HepG2 (cell line): ENCODE measurements at regions not wholly inside any gene's neighbourhood (a gene's known extent, or its start where the extent isn't known, plus 50 kb on each side); places are given as distances from the start of the nearest gene placed in this dataset.

Experiments used
- ATAC-seq: fragments of 200-7000 bp; cut with Tn5 transposase; 3 replicates; pipeline ENCODE4 v1.9.1; 2020; ENCODE audit warnings: mild to moderate bottlenecking, moderate library complexity
- BruUV-seq: library from RNA; stranded (reverse); fragments of 400-500 nt; replicated peaks from 2 replicates; lab custom pipeline; 2021; lab: Mats Ljungman, UMichigan
- CTCF ChIA-PET: fragments of 300-600 bp; formaldehyde crosslinking; extraction: SDS; loops from one replicate; lab custom pipeline; 2021; ENCODE audit warnings: low total read pairs, inconsistent platforms, low intra/inter-chr PET ratio; lab: Yijun Ruan, JAX
- POLR2A ChIA-PET: fragments of 350-600 bp; sonication (Branson Sonifier 250); formaldehyde crosslinking; loops from one replicate; lab custom pipeline; 2020; ENCODE audit warnings: antibody characterized with exemption, inconsistent platforms; lab: Yijun Ruan, JAX
- DNase-seq: peaks from one replicate; pipeline ENCODE4 v3.0.0-alpha.2; 2015; ENCODE audit warnings: low spot score
- FAIRE-seq: peaks from 3 replicates; lab custom pipeline; 2011; peaks lifted over from hg19 to GRCh38; lab: Jason Lieb, UNC
- H2AFZ ChIP-seq: one replicate; pipeline ENCODE4 v1.6.1; 2011; ENCODE audit warnings: low read length, inconsistent platforms
- H3K27ac ChIP-seq: fragments of 300-600 bp; 3 replicates; pipeline ENCODE4 v1.8.0; 2011; ENCODE audit warnings: mixed run types, mild to moderate bottlenecking, mixed read lengths, low read length, inconsistent platforms; ENCODE audit not compliant: insufficient read depth; ENCODE audit errors: extremely low read length
- H3K27me3 ChIP-seq, 2 experiments: fragments of 200-600 bp in 1 of 2; 2 replicates in 1 of 2; 3 replicates in 1 of 2; pipeline versions ENCODE4 v1.6.0 to v1.8.0; 2011; ENCODE audit warnings: low read length in 2 of 2, mild to moderate bottlenecking in 2 of 2, moderate library complexity in 2 of 2, inconsistent platforms in 1 of 2; ENCODE audit not compliant: insufficient read depth in 2 of 2, control insufficient read depth in 1 of 2
- H3K36me3 ChIP-seq, 2 experiments: fragments of 200-600 bp in 1 of 2; replicated peaks in 1 of 2; 2 replicates in 1 of 2; 3 replicates in 1 of 2; pipeline versions ENCODE4 v1.5.1 to v1.8.0; 2011; ENCODE audit warnings: low read length in 2 of 2, inconsistent platforms in 1 of 2; ENCODE audit not compliant: insufficient read depth in 2 of 2, control insufficient read depth in 1 of 2
- H3K4me1 ChIP-seq: 2 replicates; pipeline ENCODE4 v1.5.1; 2012; ENCODE audit warnings: low read length, inconsistent platforms; ENCODE audit not compliant: insufficient read depth
- H3K4me2 ChIP-seq: 2 replicates; pipeline ENCODE4 v1.6.0; 2011; ENCODE audit warnings: low read depth, low read length, inconsistent platforms
- H3K4me3 ChIP-seq, 3 experiments: fragments of 200-600 bp in 1 of 3; sonication (generic), shearing (Covaris generic) in 1 of 3; replicated peaks in 1 of 3; 2 replicates each; pipeline ENCODE4 v1.5.1; 2011 to 2016; ENCODE audit warnings: low read length in 3 of 3, inconsistent platforms in 2 of 3, low read depth in 2 of 3, mild to moderate bottlenecking in 2 of 3, control low read depth in 1 of 3, mixed read lengths in 1 of 3; ENCODE audit not compliant: insufficient read depth in 1 of 3
- H3K79me2 ChIP-seq: one replicate; pipeline ENCODE4 v1.6.1; 2011; ENCODE audit warnings: low read length, inconsistent platforms; ENCODE audit not compliant: insufficient read depth
- H3K9ac ChIP-seq: 2 replicates; pipeline ENCODE4 v1.6.0; 2011; ENCODE audit warnings: mild to moderate bottlenecking, low read depth, low read length, inconsistent platforms; ENCODE audit not compliant: insufficient read depth
- H3K9me3 ChIP-seq: 2 replicates; pipeline ENCODE4 v1.5.1; 2012; ENCODE audit warnings: mild to moderate bottlenecking, low read length
- H4K20me1 ChIP-seq: 2 replicates; pipeline ENCODE4 v1.6.0; 2011; ENCODE audit warnings: inconsistent platforms, mild to moderate bottlenecking, low read length, moderate library complexity; ENCODE audit not compliant: insufficient read depth
- EP300 ChIP-seq, 3 experiments: sonication (generic) in 1 of 3; formaldehyde crosslinking in 1 of 3; IDR thresholded peaks; 2 replicates each; pipeline versions ENCODE4 v1.5.1 to v1.6.1; 2011 to 2020; ENCODE audit warnings: low read depth in 2 of 3, low read length in 2 of 3, borderline replicate concordance in 1 of 3, improper control_type of control experiment in 1 of 3, mild to moderate bottlenecking in 1 of 3, missing genetic modification reagents in 1 of 3, moderate library complexity in 1 of 3
- MTA1 ChIP-seq: sonication (generic); formaldehyde crosslinking; IDR thresholded peaks from 2 replicates; pipeline ENCODE4 v1.4.0; 2020; ENCODE audit warnings: missing genetic modification reagents, mild to moderate bottlenecking, borderline replicate concordance
- NFIB ChIP-seq: sonication (generic); formaldehyde crosslinking; IDR thresholded peaks from 2 replicates; pipeline ENCODE4 v1.9.0; 2021; ENCODE audit warnings: missing genetic modification reagents, mild to moderate bottlenecking, borderline replicate concordance
- NONO ChIP-seq, 2 experiments: fragments of 450-650 bp in 1 of 2; sonication (generic) in 1 of 2; formaldehyde crosslinking in 1 of 2; IDR thresholded peaks in 1 of 2; conservative IDR thresholded peaks in 1 of 2; 2 replicates each; pipeline versions ENCODE4 v1.6.1 to v1.8.0; 2017 to 2022; ENCODE audit warnings: mild to moderate bottlenecking in 1 of 2, missing genetic modification reagents in 1 of 2, moderate library complexity in 1 of 2
- REXO4 ChIP-seq: sonication (generic); formaldehyde crosslinking; IDR thresholded peaks from 2 replicates; pipeline ENCODE4 v1.8.0; 2022; ENCODE audit warnings: missing genetic modification reagents, mild to moderate bottlenecking, borderline replicate concordance
- ZBTB8A ChIP-seq: sonication (generic); formaldehyde crosslinking; IDR thresholded peaks from 2 replicates; pipeline ENCODE4 v1.4.0; 2020; ENCODE audit warnings: mild to moderate bottlenecking, low read depth, missing genetic modification reagents, borderline replicate concordance
- WGBS: methylation state at CpG from one replicate; pipeline ENCODE4 v1.1.6; 2017; ENCODE audit warnings: low lambda C conversion rate; 5-methylcytosine and 5-hydroxymethylcytosine counted together
- in situ Hi-C: cut with HindIII; loops from 2 replicates; pipeline ENCODE4 v1.10.0; 2017; ENCODE audit warnings: low pct_unique_long_range_greater_than_20kb; ENCODE audit not compliant: extremely low pct_ligation_motif_present
- intact Hi-C: fragments of 100-400 bp; cut with micrococcal nuclease; formaldehyde crosslinking; loops from one replicate; pipeline ENCODE4 v1.10.0; 2022; ENCODE audit not compliant: unreplicated experiment
- TF ChIP-seq, protein P1 (sequence below): sonication (generic); formaldehyde crosslinking; IDR thresholded peaks from 2 replicates; pipeline ENCODE4; 2020; ENCODE audit warnings: missing genetic modification reagents, mild to moderate bottlenecking, borderline replicate concordance
- TF ChIP-seq, protein P2 (sequence below): sonication (generic); formaldehyde crosslinking; IDR thresholded peaks from 2 replicates; pipeline ENCODE4 v1.4.0; 2020; ENCODE audit warnings: missing genetic modification reagents

DNA sequence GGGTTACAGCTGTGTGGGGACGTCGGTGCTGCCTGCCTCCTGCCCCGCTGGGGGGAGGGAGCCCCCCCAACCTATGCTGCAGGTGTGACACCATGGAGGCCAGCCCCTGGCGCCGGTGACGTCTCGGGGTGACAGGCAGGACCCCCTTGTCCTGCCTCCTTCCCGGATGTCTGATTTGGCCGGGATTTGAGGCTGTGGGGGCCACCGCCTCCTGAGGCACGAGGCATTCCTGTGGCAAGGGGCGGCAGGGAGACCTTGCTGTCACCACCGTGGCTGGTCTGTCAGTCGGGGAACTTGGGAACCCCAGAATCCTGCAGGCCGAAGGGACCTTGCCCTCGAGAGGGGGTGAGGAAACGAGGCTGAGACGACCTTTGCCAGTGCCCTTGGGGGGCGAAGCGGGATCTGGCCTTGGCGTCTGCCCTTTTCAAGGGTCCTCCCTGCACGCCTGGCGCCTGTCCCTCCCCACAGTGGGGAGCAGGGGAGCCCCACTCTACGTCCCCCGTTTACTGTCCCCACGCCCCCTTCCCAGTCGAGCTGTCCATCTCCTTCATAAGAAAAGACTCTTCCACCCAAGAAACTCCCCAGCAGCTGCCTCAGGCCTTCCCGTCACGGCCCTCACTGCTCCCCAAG lies 74.4 kb downstream of the METRNL start:
- H3K36me3 ChIP-seq = no peaks in the 10 kb centered on the region
- no peak for FAIRE-seq
- H3K27me3 ChIP-seq = peaks cover 1 to 20% of the 10 kb centered on the region in 2 experiments; a peak in 4 of 5 replicates
- BruUV-seq = no TSS peak
- no peak for ATAC-seq
- ChIA-PET CTCF (no interaction called here), POLR2A (no interaction called here)
- no peak overlapping the region for H3K4me3 ChIP-seq
- peaks cover 33% of the 10 kb centered on the region for H3K4me1 ChIP-seq
- no peak overlapping the region for H3K9ac ChIP-seq
- H3K27ac ChIP-seq = no peak overlapping the region
- 57% methylated on average over 21 of the region's 29 CpGs for WGBS
- no peak for TF ChIP-seq REXO4 (CRISPR knock-in tag)
- no peaks in the 10 kb centered on the region for H3K79me2 ChIP-seq
- intact Hi-C loops (no loop called here), in situ Hi-C loops (no loop called here)
- H4K20me1 ChIP-seq = no peaks in the 10 kb centered on the region
- H2AFZ ChIP-seq = no peak overlapping the region
- peak overlapping the region; percentile 4; the same call in 1 of the 2 replicates for H3K4me2 ChIP-seq
- no peaks in the 10 kb centered on the region for H3K9me3 ChIP-seq
- DNase-seq = no peak

DNA sequence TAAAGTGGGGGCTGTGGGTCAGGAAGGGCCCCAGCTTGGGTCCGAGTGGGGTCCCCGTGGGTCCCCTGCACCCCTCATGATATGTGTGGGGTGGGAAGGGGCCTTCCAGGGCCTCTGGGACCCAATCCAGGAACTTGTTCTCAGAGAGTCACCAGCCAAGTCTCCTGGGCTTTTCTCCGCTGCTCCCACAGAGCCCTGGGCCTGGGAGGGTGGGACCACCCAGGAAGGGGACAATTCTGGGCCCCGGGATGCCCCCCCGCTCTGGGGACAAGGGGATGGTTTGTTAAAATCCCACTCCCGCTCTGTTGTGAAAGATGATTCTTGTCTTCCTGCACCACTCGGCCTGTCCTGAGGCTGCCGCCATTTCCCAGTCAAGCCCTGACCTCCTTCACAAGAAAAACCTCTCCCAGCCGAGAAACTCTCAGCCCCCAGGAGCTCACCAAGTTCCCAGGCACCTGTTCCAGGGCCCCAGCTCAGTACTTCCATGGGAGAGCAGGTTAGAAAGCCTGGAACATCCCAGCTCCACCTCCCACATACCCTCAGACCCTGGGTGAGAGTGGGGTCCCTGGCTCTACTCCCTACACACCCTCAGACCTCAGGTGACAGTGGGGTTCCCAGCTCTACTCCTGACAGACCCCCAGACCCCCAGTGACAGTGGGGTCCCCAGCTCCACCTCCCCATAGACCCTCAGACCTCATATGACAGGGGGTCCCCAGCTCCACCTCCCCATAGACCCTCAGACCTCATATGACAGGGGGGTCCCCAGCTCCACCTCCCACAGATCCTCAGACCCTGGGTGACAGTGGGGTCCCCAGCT lies 75.1 kb downstream of the METRNL start:
- Histone ChIP-seq H3K9me3 (no peaks in the 10 kb centered on the region), H3K27ac (no peak overlapping the region), H3K36me3 (no peaks in the 10 kb centered on the region), H3K27me3 (peaks cover 1 to 18% of the 10 kb centered on the region in 2 experiments; a peak in 4 of 5 replicates), H2AFZ (no peak overlapping the region), H3K4me2 (peak overlapping the region; percentile 4; the same call in 1 of the 2 replicates), H3K79me2 (no peaks in the 10 kb centered on the region), H3K4me3 (no peak overlapping the region), H3K4me1 (peaks cover 33% of the 10 kb centered on the region), H4K20me1 (no peaks in the 10 kb centered on the region), H3K9ac (no peak overlapping the region)
- ChIA-PET POLR2A (no interaction called here), CTCF (no interaction called here)
- 39% methylated on average over 9 of the region's 9 CpGs for WGBS
- intact Hi-C loops = no loop called here
- ATAC-seq = no peak
- TF ChIP-seq ZBTB8A (no peak), EP300 (IDR thresholded peaks at IDR 0.05; ENCODE audit: low read depth in 2 of 2, low read length in 2 of 2) (no peak), EP300 (CRISPR knock-in tag; IDR thresholded peaks at IDR 0.05; ENCODE audit: borderline replicate concordance) (no peak), NFIB (no peak), NONO (IDR thresholded peaks at IDR 0.05) (no peak), NONO (CRISPR knock-in tag; conservative IDR thresholded peaks at IDR 0.05) (no peak), MTA1 (CRISPR knock-in tag) (no peak)
- TF ChIP-seq, protein P1, sequence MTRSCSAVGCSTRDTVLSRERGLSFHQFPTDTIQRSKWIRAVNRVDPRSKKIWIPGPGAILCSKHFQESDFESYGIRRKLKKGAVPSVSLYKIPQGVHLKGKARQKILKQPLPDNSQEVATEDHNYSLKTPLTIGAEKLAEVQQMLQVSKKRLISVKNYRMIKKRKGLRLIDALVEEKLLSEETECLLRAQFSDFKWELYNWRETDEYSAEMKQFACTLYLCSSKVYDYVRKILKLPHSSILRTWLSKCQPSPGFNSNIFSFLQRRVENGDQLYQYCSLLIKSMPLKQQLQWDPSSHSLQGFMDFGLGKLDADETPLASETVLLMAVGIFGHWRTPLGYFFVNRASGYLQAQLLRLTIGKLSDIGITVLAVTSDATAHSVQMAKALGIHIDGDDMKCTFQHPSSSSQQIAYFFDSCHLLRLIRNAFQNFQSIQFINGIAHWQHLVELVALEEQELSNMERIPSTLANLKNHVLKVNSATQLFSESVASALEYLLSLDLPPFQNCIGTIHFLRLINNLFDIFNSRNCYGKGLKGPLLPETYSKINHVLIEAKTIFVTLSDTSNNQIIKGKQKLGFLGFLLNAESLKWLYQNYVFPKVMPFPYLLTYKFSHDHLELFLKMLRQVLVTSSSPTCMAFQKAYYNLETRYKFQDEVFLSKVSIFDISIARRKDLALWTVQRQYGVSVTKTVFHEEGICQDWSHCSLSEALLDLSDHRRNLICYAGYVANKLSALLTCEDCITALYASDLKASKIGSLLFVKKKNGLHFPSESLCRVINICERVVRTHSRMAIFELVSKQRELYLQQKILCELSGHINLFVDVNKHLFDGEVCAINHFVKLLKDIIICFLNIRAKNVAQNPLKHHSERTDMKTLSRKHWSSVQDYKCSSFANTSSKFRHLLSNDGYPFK = no peak
- TF ChIP-seq, protein P2, sequence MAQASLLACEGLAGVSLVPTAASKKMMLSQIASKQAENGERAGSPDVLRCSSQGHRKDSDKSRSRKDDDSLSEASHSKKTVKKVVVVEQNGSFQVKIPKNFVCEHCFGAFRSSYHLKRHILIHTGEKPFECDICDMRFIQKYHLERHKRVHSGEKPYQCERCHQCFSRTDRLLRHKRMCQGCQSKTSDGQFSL = no peak
- DNase-seq = no peak
- in situ Hi-C loops = no loop called here
- FAIRE-seq = no peak
- BruUV-seq = no TSS peak
